ENCODE measurements at regions not wholly inside any gene's neighbourhood (a gene's known extent, or its start where the extent isn't known, plus 50 kb on each side); places are given as distances from the start of the nearest gene placed in this dataset.

GRCh38 chr12:47586952-47587669 is 118.7 kb downstream of the RPAP3 start:
- no peaks in the 10 kb centered on the region for H3K36me3 ChIP-seq (ENCODE audit: low read length)
- no peak for TF ChIP-seq EZH2phosphoT487 (conservative IDR thresholded peaks at IDR 0.05; ENCODE audit: low read length)
- no peak for TF ChIP-seq CTCF (IDR thresholded peaks at IDR 0.05; ENCODE audit: insufficient read depth, low read length, poor library complexity, severe bottlenecking)
- H3K9me2 ChIP-seq (replicated peaks; ENCODE audit: insufficient read depth, low read length): no peaks in the 10 kb centered on the region
- H4K20me1 ChIP-seq (ENCODE audit: low read depth, low read length): no peaks in the 10 kb centered on the region
- no peak overlapping the region for H2AFZ ChIP-seq (ENCODE audit: low read depth, low read length, severe bottlenecking)
- no peak overlapping the region for H3K27ac ChIP-seq (ENCODE audit: low read depth, low read length)
- H3K27me3 ChIP-seq (ENCODE audit: low read length): no peaks in the 10 kb centered on the region
- H3K4me2 ChIP-seq (ENCODE audit: low read depth, low read length, poor library complexity, severe bottlenecking): no peak overlapping the region
- H3K4me3 ChIP-seq (ENCODE audit: insufficient read depth, low read length, poor library complexity, severe bottlenecking): no peak overlapping the region
- H3K79me2 ChIP-seq (ENCODE audit: insufficient read depth, low read length): no peaks in the 10 kb centered on the region
- H3F3A ChIP-seq (ENCODE audit: insufficient read depth): no peaks in the 10 kb centered on the region
- H3K9me3 ChIP-seq (ENCODE audit: insufficient read depth, low read length): no peaks in the 10 kb centered on the region
- no peak overlapping the region for H3K9ac ChIP-seq (ENCODE audit: low read length)

GRCh38 chr12:47585507-47585906 is 120.3 kb downstream of the RPAP3 start:
- H3F3A ChIP-seq (ENCODE audit: insufficient read depth): no peaks in the 10 kb centered on the region
- no peak overlapping the region for H3K4me3 ChIP-seq (ENCODE audit: insufficient read depth, low read length, poor library complexity, severe bottlenecking)
- H3K36me3 ChIP-seq (ENCODE audit: low read length): no peaks in the 10 kb centered on the region
- no peak overlapping the region for H3K9ac ChIP-seq (ENCODE audit: low read length)
- no peaks in the 10 kb centered on the region for H3K9me2 ChIP-seq (replicated peaks; ENCODE audit: insufficient read depth, low read length)
- H3K79me2 ChIP-seq (ENCODE audit: insufficient read depth, low read length): no peaks in the 10 kb centered on the region
- no peak overlapping the region for H3K4me2 ChIP-seq (ENCODE audit: low read depth, low read length, poor library complexity, severe bottlenecking)
- no peaks in the 10 kb centered on the region for H4K20me1 ChIP-seq (ENCODE audit: low read depth, low read length)
- no peaks in the 10 kb centered on the region for H3K27me3 ChIP-seq (ENCODE audit: low read length)
- TF ChIP-seq EZH2phosphoT487 (conservative IDR thresholded peaks at IDR 0.05; ENCODE audit: low read length) (no peak), CTCF (IDR thresholded peaks at IDR 0.05; ENCODE audit: insufficient read depth, low read length, poor library complexity, severe bottlenecking) (no peak)
- no peak overlapping the region for H3K27ac ChIP-seq (ENCODE audit: low read depth, low read length)
- no peak overlapping the region for H2AFZ ChIP-seq (ENCODE audit: low read depth, low read length, severe bottlenecking)
- no peaks in the 10 kb centered on the region for H3K9me3 ChIP-seq (ENCODE audit: insufficient read depth, low read length)

- Histone ChIP-seq H3K9me3 (ENCODE audit: insufficient read depth, low read length) (no peaks in the 10 kb centered on the region), H3K9me2 (replicated peaks; ENCODE audit: insufficient read depth, low read length) (no peaks in the 10 kb centered on the region), H3K4me3 (ENCODE audit: insufficient read depth, low read length, poor library complexity, severe bottlenecking) (no peak overlapping the region), H3K36me3 (ENCODE audit: low read length) (no peaks in the 10 kb centered on the region), H3K79me2 (ENCODE audit: insufficient read depth, low read length) (no peaks in the 10 kb centered on the region), H2AFZ (ENCODE audit: low read depth, low read length, severe bottlenecking) (no peak overlapping the region), H4K20me1 (ENCODE audit: low read depth, low read length) (no peaks in the 10 kb centered on the region), H3K9ac (ENCODE audit: low read length) (no peak overlapping the region), H3K27ac (ENCODE audit: low read depth, low read length) (no peak overlapping the region), H3K27me3 (ENCODE audit: low read length) (no peaks in the 10 kb centered on the region), H3K4me2 (ENCODE audit: low read depth, low read length, poor library complexity, severe bottlenecking) (no peak overlapping the region), H3F3A (ENCODE audit: insufficient read depth) (no peaks in the 10 kb centered on the region)
- TF ChIP-seq EZH2phosphoT487 (conservative IDR thresholded peaks at IDR 0.05; ENCODE audit: low read length): no peak
- TF ChIP-seq CTCF (IDR thresholded peaks at IDR 0.05; ENCODE audit: insufficient read depth, low read length, poor library complexity, severe bottlenecking): no peak
These were observed 127.0 kb downstream of the RPAP3 start for GRCh38 chr12:47578836-47579235.
